Gastroesophageal sphincter (tissue), 4 donors: ENCODE measurements at regions not wholly inside any gene's neighbourhood (a gene's known extent, or its start where the extent isn't known, plus 50 kb on each side); places are given as distances from the start of the nearest gene placed in this dataset.

Experiments
- ATAC-seq: fragments of 150-250 bp; one replicate; pipeline ENCODE4 v1.9.1; 2016; ENCODE audit warnings: mild to moderate bottlenecking, moderate library complexity
- H3K27ac ChIP-seq, 4 donors: fragments of 200-600 bp; sonication (generic) in 3 of 4; 1 replicate in 3 of 4; 2 replicates in 1 of 4; pipeline ENCODE4 v1.5.1; 2016 to 2019
- H3K27me3 ChIP-seq: fragments of 200-600 bp; sonication (generic); one replicate; pipeline ENCODE4 v1.5.1; 2019
- H3K36me3 ChIP-seq, 2 donors: fragments of 200-600 bp; sonication (generic); one replicate each; pipeline ENCODE4 v1.5.1; 2019; ENCODE audit warnings: control low read depth in 1 of 2
- H3K4me1 ChIP-seq, 3 donors: fragments of 200-600 bp; sonication (generic); 1 replicate in 2 of 3; 2 replicates in 1 of 3; pipeline ENCODE4 v1.5.1; 2016 to 2019; ENCODE audit warnings: control low read depth in 2 of 3
- H3K4me3 ChIP-seq, 2 donors: fragments of 200-600 bp; sonication (generic); one replicate each; pipeline ENCODE4 v1.5.1; 2019; ENCODE audit warnings: mild to moderate bottlenecking in 1 of 2, moderate library complexity in 1 of 2
- H3K9me3 ChIP-seq, 3 donors: fragments of 200-600 bp; sonication (generic); one replicate each; pipeline ENCODE4 v1.5.1; 2017 to 2019; ENCODE audit warnings: control low read depth in 2 of 3
- EP300 ChIP-seq: sonication (generic); formaldehyde crosslinking; IDR thresholded peaks from one replicate; pipeline ENCODE4 v1.6.1; 2017; ENCODE audit warnings: antibody characterized with exemption, mild to moderate bottlenecking
- POLR2A ChIP-seq, 2 donors: fragments of 450-650 bp; IDR thresholded peaks; one replicate each; pipeline ENCODE4 v1.6.1; 2017; ENCODE audit warnings: antibody characterized with exemption in 2 of 2, mild to moderate bottlenecking in 2 of 2, moderate library complexity in 1 of 2
- POLR2AphosphoS5 ChIP-seq: sonication (generic); formaldehyde crosslinking; IDR thresholded peaks from one replicate; pipeline ENCODE4 v1.6.1; 2017; ENCODE audit warnings: antibody characterized with exemption
- WGBS, 2 donors: methylation state at CpG; one replicate each; pipeline ENCODE4 v1.1.5; 2018; ENCODE audit warnings: low coverage in 1 of 2; 5-methylcytosine and 5-hydroxymethylcytosine counted together
- TF ChIP-seq, protein P1 (sequence below), 4 experiments: fragments of 200-600 bp in 2 of 4; fragments of 450-650 bp in 2 of 4; sonication (generic) in 1 of 4; IDR thresholded peaks; one replicate each; pipeline ENCODE4 v1.5.1; 2017 to 2019; ENCODE audit warnings: antibody characterized with exemption in 4 of 4, mild to moderate bottlenecking in 2 of 4, moderate library complexity in 2 of 4

DNA sequence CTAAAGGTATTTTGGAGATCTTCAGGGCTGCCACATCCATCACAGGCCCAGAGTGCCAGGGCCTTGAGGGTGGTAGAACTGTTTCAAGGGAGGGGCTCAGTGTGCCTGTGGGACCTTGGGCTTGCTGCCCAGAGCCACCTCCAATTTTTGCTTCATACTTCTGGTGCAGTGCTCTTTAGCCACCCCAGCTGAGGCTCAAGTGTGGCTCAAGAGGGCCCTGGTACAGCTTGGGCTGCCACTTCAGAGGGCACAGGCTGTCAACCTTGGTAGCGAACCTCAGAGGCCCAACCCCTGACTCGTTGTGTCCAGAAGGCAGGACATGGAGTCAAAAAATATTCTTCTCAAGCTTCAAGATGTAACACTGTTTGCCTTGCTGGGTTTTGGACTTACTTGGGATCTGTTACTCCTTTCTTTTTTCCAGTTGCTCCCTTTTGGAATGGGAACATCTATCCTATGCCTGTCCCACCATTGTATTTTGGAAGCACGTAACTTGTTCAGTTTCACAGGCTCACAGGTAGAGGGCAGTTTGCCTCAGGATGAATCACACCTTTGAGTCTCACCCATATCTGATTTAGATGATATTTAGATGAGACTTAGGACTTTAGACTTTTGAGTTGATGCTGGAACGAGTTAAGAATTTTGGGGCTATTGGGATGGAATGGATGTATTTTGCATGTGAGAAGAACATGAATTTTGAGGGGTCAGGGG is 224.8 kb downstream of the RPS24 start:
- Histone ChIP-seq H3K9me3 (no peaks in the 10 kb centered on the region), H3K4me1 (peaks cover 0 to 17% (median 9%) of the 10 kb centered on the region in 3 donors), H3K27ac (no peak overlapping the region), H3K4me3 (no peak overlapping the region), H3K36me3 (no peaks in the 10 kb centered on the region), H3K27me3 (no peaks in the 10 kb centered on the region)
- WGBS, 2 donors: 88 to 100% methylated on average over 2 to 3 of the region's 4 CpGs
- no peak for ATAC-seq
- TF ChIP-seq POLR2AphosphoS5: no peak
- TF ChIP-seq EP300: no peak

DNA sequence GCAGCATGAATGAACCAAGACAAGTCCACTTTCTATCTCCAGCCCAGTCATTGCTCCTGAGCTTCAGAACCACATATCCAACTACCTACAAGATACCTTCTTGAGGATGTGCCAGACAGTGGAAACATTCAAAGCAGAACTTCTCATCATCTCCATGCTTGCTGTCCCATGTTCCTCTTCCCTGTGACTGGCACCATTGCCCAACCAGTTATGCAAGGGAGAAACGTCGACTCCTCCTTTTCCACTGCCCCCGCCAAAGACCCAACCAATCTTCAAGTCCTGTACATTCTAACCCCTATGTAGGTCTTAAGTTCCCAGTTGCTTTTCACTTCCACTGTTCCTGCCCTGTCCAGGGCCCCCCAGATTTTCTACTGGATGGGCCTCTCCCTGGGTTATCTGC is 225.7 kb downstream of the RPS24 start:
- no peak for ATAC-seq

DNA sequence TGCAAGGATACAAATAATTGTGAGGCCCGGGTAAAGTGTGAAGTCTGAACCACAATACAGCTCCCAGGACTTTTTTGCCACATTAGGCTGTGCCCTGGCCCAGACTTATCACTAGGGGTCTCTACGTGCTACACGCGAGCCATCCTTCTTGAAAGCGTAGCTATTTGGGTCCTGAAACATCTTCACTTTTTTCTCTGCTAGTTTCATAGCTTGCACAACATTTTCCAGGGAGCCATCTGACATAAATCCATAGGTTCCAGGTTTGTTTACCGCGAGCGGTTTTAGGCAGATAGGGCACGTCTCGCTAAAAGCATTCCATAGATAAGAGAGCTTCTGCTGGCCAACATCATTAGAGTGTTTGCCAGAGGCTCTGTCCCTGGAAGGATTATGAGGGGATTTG is 226.5 kb downstream of the RPS24 start:
- H3K9me3 ChIP-seq: no peaks in the 10 kb centered on the region
- no peak for ATAC-seq
- H3K4me1 ChIP-seq: peaks cover 0 to 17% (median 9%) of the 10 kb centered on the region in 3 donors
- H3K27ac ChIP-seq: no peak overlapping the region
- TF ChIP-seq POLR2A (IDR thresholded peaks at IDR 0.05) (no peak), POLR2AphosphoS5 (no peak), EP300 (no peak)
- TF ChIP-seq, protein P1, sequence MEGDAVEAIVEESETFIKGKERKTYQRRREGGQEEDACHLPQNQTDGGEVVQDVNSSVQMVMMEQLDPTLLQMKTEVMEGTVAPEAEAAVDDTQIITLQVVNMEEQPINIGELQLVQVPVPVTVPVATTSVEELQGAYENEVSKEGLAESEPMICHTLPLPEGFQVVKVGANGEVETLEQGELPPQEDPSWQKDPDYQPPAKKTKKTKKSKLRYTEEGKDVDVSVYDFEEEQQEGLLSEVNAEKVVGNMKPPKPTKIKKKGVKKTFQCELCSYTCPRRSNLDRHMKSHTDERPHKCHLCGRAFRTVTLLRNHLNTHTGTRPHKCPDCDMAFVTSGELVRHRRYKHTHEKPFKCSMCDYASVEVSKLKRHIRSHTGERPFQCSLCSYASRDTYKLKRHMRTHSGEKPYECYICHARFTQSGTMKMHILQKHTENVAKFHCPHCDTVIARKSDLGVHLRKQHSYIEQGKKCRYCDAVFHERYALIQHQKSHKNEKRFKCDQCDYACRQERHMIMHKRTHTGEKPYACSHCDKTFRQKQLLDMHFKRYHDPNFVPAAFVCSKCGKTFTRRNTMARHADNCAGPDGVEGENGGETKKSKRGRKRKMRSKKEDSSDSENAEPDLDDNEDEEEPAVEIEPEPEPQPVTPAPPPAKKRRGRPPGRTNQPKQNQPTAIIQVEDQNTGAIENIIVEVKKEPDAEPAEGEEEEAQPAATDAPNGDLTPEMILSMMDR (IDR thresholded peaks at IDR 0.05): peak in 1 of 4 experiments; percentile 3
- 45 to 85% methylated on average over 8 to 10 of the region's 10 CpGs for WGBS, 2 donors
- no peak overlapping the region for H3K4me3 ChIP-seq
- H3K27me3 ChIP-seq: no peaks in the 10 kb centered on the region
- no peaks in the 10 kb centered on the region for H3K36me3 ChIP-seq

More for the DNA sequence above, 225.7 kb downstream of the RPS24 start:
- Histone ChIP-seq H3K36me3 (no peaks in the 10 kb centered on the region), H3K27ac (no peak overlapping the region), H3K27me3 (no peaks in the 10 kb centered on the region), H3K4me1 (peaks cover 0 to 17% (median 9%) of the 10 kb centered on the region in 3 donors), H3K9me3 (no peaks in the 10 kb centered on the region), H3K4me3 (no peak overlapping the region)
- TF ChIP-seq POLR2A (IDR thresholded peaks at IDR 0.05): no peak
- TF ChIP-seq, protein P1 (IDR thresholded peaks at IDR 0.05): no peak
- no peak for TF ChIP-seq EP300
- no peak for TF ChIP-seq POLR2AphosphoS5
- 73% methylated on average over 3 of the region's 3 CpGs; no CpG with 5 or more reads in 1 of the 2 donors for WGBS, 2 donors

DNA sequence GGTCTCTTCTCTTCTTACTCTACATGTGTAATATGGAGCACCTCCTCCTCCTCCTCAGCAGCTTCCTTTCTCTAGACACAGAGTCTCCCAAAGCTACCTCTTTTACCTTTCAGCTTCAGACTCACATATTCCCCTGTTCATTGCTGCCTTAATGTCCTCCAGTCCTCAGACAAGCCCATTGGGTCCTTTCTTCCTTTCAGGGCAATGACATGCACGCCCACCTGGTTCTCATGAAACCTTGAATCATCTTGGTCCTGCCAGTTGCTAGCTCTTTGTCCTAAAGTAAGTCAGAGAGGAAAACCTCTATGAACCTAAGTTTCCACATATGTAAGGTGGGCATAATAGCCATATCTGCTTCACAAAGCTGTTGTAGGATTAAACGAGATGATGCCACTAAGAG is 227.0 kb downstream of the RPS24 start:
- no peak for TF ChIP-seq POLR2A (IDR thresholded peaks at IDR 0.05)
- TF ChIP-seq EP300: no peak
- TF ChIP-seq POLR2AphosphoS5: no peak
- TF ChIP-seq, protein P1 (IDR thresholded peaks at IDR 0.05): no peak
- no peaks in the 10 kb centered on the region for H3K9me3 ChIP-seq
- H3K27me3 ChIP-seq: no peaks in the 10 kb centered on the region
- no peaks in the 10 kb centered on the region for H3K36me3 ChIP-seq
- no peak overlapping the region for H3K4me3 ChIP-seq
- ATAC-seq: no peak
- WGBS, 2 donors: 100% methylated on average over 2 of the region's 2 CpGs; no CpG with 5 or more reads in 1 of the 2 donors
- peaks cover 0 to 13% (median 7%) of the 10 kb centered on the region in 3 donors for H3K4me1 ChIP-seq
- H3K27ac ChIP-seq: no peak overlapping the region

DNA sequence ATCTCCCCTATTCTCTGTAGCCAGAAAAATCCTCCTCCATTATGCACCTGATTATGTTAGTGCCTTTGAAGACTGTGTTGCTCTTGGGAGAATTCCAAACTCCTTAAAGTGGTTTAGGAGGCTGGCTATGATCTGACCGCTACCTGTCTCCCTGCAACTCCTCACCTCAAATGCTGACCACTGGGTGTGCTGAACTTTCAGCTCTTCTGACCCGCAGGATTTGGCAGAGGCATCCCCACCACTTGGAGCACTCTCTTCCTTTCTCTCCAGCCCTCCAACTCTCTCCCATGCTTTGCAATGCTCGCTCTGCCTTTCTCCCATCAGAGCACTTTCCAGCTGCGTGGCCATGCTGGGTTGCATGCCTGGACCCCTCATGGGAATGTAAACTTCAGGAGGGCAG is 227.6 kb downstream of the RPS24 start:
- Histone ChIP-seq H3K27ac (no peak overlapping the region), H3K4me3 (no peak overlapping the region), H3K27me3 (no peaks in the 10 kb centered on the region), H3K9me3 (no peaks in the 10 kb centered on the region), H3K4me1 (peaks cover 0 to 7% (median 2%) of the 10 kb centered on the region in 3 donors), H3K36me3 (no peaks in the 10 kb centered on the region)
- TF ChIP-seq POLR2A (IDR thresholded peaks at IDR 0.05) (no peak), EP300 (no peak), POLR2AphosphoS5 (no peak)
- TF ChIP-seq, protein P1 (IDR thresholded peaks at IDR 0.05): no peak
- 80 to 95% methylated on average over 3 to 4 of the region's 4 CpGs for WGBS, 2 donors
- no peak for ATAC-seq
